ENCODE measurements at regions not wholly inside any gene's neighbourhood (a gene's known extent, or its start where the extent isn't known, plus 50 kb on each side); places are given as distances from the start of the nearest gene placed in this dataset.

DNA sequence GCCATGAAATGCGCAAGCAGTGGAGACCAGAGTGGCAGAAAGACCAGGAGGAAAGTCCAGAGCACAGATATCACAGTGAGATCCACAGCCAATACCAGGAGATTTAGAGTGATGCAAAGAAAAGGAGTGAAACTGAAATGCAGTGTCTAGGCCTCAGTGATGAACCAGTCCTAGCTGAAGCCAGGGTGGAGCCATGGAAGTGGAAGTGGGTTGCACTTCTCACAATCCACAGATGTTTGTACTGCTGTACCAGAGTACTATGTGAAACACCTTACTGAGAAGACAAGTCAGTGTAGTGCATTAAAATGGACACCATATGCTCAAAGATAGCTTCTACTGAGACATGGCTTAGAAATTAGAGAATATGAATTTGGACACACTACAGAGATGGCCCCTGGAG, 403.3 kb downstream of the HNRNPD start:
- no peak overlapping the region for H3K4me3 ChIP-seq
- no peak for TF ChIP-seq POLR2AphosphoS5 (IDR thresholded peaks at IDR 0.05)
- TF ChIP-seq POLR2A (IDR thresholded peaks at IDR 0.05): no peak
- TF ChIP-seq, protein P1, sequence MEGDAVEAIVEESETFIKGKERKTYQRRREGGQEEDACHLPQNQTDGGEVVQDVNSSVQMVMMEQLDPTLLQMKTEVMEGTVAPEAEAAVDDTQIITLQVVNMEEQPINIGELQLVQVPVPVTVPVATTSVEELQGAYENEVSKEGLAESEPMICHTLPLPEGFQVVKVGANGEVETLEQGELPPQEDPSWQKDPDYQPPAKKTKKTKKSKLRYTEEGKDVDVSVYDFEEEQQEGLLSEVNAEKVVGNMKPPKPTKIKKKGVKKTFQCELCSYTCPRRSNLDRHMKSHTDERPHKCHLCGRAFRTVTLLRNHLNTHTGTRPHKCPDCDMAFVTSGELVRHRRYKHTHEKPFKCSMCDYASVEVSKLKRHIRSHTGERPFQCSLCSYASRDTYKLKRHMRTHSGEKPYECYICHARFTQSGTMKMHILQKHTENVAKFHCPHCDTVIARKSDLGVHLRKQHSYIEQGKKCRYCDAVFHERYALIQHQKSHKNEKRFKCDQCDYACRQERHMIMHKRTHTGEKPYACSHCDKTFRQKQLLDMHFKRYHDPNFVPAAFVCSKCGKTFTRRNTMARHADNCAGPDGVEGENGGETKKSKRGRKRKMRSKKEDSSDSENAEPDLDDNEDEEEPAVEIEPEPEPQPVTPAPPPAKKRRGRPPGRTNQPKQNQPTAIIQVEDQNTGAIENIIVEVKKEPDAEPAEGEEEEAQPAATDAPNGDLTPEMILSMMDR (IDR thresholded peaks at IDR 0.05 in 8 of 11, conservative IDR thresholded peaks at IDR 0.05 in 3 of 11): no peak
- H3K27me3 ChIP-seq (replicated peaks in 1 of 7): no peaks in the 10 kb centered on the region
- no peaks in the 10 kb centered on the region for H3K9me3 ChIP-seq
- DNase-seq: no peak
- intact Hi-C loops (cut with DNase I; ENCODE audit: low total_unique reads): no loop called here
- WGBS, 5 donors: 93 to 100% (median 97%) methylated on average over 1 of the region's 1 CpG
- H3K27ac ChIP-seq: no peak overlapping the region
- H3K4me1 ChIP-seq: no peaks in the 10 kb centered on the region
- no peaks in the 10 kb centered on the region for H3K36me3 ChIP-seq

DNA sequence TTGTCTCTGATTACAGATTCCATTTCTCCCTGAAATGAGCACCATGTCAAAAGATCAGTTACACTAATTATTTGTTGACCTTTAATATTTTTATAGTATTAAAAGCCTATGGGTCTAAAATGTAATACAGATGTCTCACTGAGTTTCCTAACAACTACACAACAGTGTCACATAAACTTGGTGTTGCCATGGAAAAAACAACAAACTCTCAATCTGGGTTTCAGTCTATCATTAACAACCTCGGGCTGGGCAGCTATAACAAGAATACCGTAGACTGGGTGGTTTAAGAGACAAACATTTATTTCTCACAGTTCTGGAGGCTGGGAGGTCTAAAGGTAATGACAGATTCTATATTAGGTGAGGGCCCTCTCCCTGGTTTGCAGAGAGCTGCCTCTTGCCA, 407.1 kb downstream of the HNRNPD start:
- no peak overlapping the region for H3K27ac ChIP-seq
- no peaks in the 10 kb centered on the region for H3K9me3 ChIP-seq
- 63 to 87% (median 82%) methylated on average over 2 of the region's 2 CpGs for WGBS, 5 donors
- no peaks in the 10 kb centered on the region for H3K4me1 ChIP-seq
- no peak for DNase-seq
- H3K4me3 ChIP-seq: no peak overlapping the region
- TF ChIP-seq POLR2A (IDR thresholded peaks at IDR 0.05) (no peak), POLR2AphosphoS5 (IDR thresholded peaks at IDR 0.05) (no peak)
- TF ChIP-seq, protein P1 (IDR thresholded peaks at IDR 0.05 in 8 of 11, conservative IDR thresholded peaks at IDR 0.05 in 3 of 11): no peak
- H3K27me3 ChIP-seq (replicated peaks in 1 of 7): no peaks in the 10 kb centered on the region
- H3K36me3 ChIP-seq: no peaks in the 10 kb centered on the region
- intact Hi-C loops (cut with DNase I; ENCODE audit: low total_unique reads): no loop called here

DNA sequence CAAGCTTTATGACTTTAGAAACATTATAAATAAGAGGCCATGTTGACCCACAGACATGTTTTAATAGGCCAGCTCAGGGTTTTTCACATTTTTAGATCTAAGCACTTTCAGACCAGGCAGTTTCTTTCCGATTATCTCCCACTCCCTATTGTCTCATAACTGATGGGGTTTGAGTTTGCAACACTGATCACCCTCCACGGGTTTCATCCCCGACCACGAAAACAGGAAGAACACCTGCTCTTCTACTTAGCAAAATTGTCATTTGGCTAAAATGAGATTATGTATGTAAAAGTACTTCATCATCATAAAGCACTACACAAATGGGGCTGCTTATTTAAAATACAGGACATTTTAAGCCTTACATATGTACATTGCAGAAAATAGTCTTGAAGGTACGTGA, 407.9 kb downstream of the HNRNPD start:
- no peaks in the 10 kb centered on the region for H3K9me3 ChIP-seq
- WGBS, 5 donors: 45 to 56% (median 50%) methylated on average over 5 of the region's 5 CpGs
- no peaks in the 10 kb centered on the region for H3K4me1 ChIP-seq
- no peak for TF ChIP-seq POLR2AphosphoS5 (IDR thresholded peaks at IDR 0.05)
- DNase-seq: no peak
- H3K36me3 ChIP-seq: no peaks in the 10 kb centered on the region
- intact Hi-C loops (cut with DNase I; ENCODE audit: low total_unique reads): no loop called here
- no peak overlapping the region for H3K4me3 ChIP-seq
- H3K27me3 ChIP-seq (replicated peaks in 1 of 7): no peaks in the 10 kb centered on the region
- H3K27ac ChIP-seq: no peak overlapping the region

DNA sequence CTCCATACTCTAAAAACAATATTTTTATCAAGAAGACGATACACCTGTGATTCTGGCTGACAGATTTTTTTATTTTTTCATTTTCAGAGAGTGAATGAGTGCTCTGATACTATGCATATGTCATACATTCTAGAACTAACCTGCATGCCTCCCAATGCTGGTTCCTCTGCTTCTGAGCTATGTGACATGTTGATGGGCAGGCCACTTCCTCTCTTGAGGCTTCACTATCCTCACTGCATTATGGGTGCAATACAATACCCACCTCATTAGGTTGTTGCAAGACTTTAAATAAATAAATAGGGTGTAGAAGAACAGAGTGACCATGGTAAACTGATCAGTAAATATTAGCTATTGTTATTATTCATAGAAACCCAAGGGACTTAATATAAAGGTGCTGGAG, 408.3 kb downstream of the HNRNPD start:
- TF ChIP-seq POLR2AphosphoS5 (IDR thresholded peaks at IDR 0.05): no peak
- no peak for TF ChIP-seq POLR2A (IDR thresholded peaks at IDR 0.05)
- TF ChIP-seq, protein P1 (IDR thresholded peaks at IDR 0.05 in 8 of 11, conservative IDR thresholded peaks at IDR 0.05 in 3 of 11): no peak
- no peak overlapping the region for H3K4me3 ChIP-seq
- H3K27ac ChIP-seq: no peak overlapping the region
- DNase-seq: no peak
- no peaks in the 10 kb centered on the region for H3K9me3 ChIP-seq
- no peaks in the 10 kb centered on the region for H3K4me1 ChIP-seq
- H3K27me3 ChIP-seq (replicated peaks in 1 of 7): no peaks in the 10 kb centered on the region
- intact Hi-C loops (cut with DNase I; ENCODE audit: low total_unique reads): no loop called here
- 81 to 90% (median 84%) methylated on average over 1 of the region's 1 CpG for WGBS, 5 donors
- no peaks in the 10 kb centered on the region for H3K36me3 ChIP-seq

DNA sequence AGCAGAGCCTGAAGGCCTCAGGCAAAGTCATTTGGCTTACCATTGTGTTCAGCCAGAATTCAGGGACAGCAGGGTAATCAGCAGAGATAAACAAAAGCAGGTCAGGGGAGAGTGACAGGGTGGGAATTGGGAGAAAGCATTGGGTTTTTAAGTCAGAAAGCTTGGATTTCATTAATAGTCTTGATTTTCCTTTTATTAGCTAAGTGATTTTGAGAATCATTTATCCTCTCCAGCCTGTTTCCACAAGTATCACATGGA, 410.1 kb downstream of the HNRNPD start:
- intact Hi-C loops (cut with DNase I; ENCODE audit: low total_unique reads): no loop called here
- TF ChIP-seq POLR2AphosphoS5 (IDR thresholded peaks at IDR 0.05) (no peak), POLR2A (IDR thresholded peaks at IDR 0.05) (no peak)
- TF ChIP-seq, protein P1 (IDR thresholded peaks at IDR 0.05 in 8 of 11, conservative IDR thresholded peaks at IDR 0.05 in 3 of 11): no peak
- Histone ChIP-seq H3K4me3 (no peak overlapping the region), H3K27me3 (replicated peaks in 1 of 7) (no peaks in the 10 kb centered on the region), H3K9me3 (no peaks in the 10 kb centered on the region), H3K4me1 (no peaks in the 10 kb centered on the region), H3K36me3 (no peaks in the 10 kb centered on the region), H3K27ac (no peak overlapping the region)
- DNase-seq: no peak

Measured in spleen (tissue), 11 donors.